Activated T-cell treated with anti-CD3 and anti-CD28 coated beads, Interleukin-2, amount 50 U/mL, for 72 hours (primary cell): ENCODE measurements at regions not wholly inside any gene's neighbourhood (a gene's known extent, or its start where the extent isn't known, plus 50 kb on each side); places are given as distances from the start of the nearest gene placed in this dataset.

Source experiments
- ATAC-seq, 2 donors: fragments of 150-1000 bp; cut with Tn5 transposase; replicated peaks in 1 of 2; 2 replicates each; pipeline ENCODE4 v1.10.0; 2021; ENCODE audit warnings: moderate library complexity in 2 of 2, mild to moderate bottlenecking in 1 of 2
- DNase-seq, 2 donors: peaks; one replicate each; pipeline ENCODE4 v3.0.0; 2021 to 2022; ENCODE audit warnings: mixed read lengths in 1 of 2
- H3K27ac Mint-ChIP-seq: one replicate; pipeline ENCODE4 v1.8.0; 2022; ENCODE audit warnings: mild to moderate bottlenecking, moderate library complexity, mixed read lengths
- H3K27me3 Mint-ChIP-seq: one replicate; pipeline ENCODE4 v1.8.0; 2022; ENCODE audit warnings: low read depth, mixed read lengths
- H3K36me3 Mint-ChIP-seq, 2 donors: one replicate each; pipeline ENCODE4 v1.8.0; 2022; ENCODE audit warnings: mixed read lengths in 2 of 2, mild to moderate bottlenecking in 1 of 2; ENCODE audit not compliant: insufficient read depth in 2 of 2
- H3K4me1 Mint-ChIP-seq: one replicate; pipeline ENCODE4 v1.8.0; 2022; ENCODE audit warnings: low read depth, mixed read lengths
- H3K4me3 Mint-ChIP-seq, 2 donors: one replicate each; pipeline ENCODE4 v1.8.0; 2022; ENCODE audit warnings: mild to moderate bottlenecking in 2 of 2, mixed read lengths in 2 of 2, moderate library complexity in 2 of 2
- H3K9me3 Mint-ChIP-seq, 2 donors: one replicate each; pipeline ENCODE4 v1.8.0; 2022; ENCODE audit warnings: mixed read lengths in 2 of 2

DNA sequence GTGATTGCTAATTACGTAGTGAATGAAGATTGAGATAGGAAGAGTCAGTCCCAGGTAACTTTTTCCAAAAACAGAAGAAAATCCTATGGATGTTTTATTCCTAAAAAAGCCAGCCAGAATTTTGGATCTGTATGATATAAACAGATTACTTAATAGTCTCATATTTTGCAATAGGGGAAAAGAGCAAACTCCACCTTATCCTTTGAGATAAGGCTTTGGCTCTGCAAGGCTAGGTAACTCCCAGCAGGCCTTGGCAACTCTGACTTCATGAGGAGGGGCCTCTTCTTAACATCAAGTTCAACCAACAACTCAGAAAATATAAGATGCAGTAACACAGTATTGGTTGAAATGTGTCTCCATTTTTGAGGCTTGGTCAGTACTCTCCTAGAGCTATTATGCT, 98.7 kb upstream of the SLC4A4 start:
- H3K9me3 Mint-ChIP-seq = no peaks in the 10 kb centered on the region
- H3K4me1 Mint-ChIP-seq = no peaks in the 10 kb centered on the region
- H3K27me3 Mint-ChIP-seq = no peaks in the 10 kb centered on the region
- H3K36me3 Mint-ChIP-seq = no peaks in the 10 kb centered on the region
- ATAC-seq = no peak
- H3K4me3 Mint-ChIP-seq = no peak overlapping the region
- DNase-seq = no peak
- no peak overlapping the region for H3K27ac Mint-ChIP-seq

DNA sequence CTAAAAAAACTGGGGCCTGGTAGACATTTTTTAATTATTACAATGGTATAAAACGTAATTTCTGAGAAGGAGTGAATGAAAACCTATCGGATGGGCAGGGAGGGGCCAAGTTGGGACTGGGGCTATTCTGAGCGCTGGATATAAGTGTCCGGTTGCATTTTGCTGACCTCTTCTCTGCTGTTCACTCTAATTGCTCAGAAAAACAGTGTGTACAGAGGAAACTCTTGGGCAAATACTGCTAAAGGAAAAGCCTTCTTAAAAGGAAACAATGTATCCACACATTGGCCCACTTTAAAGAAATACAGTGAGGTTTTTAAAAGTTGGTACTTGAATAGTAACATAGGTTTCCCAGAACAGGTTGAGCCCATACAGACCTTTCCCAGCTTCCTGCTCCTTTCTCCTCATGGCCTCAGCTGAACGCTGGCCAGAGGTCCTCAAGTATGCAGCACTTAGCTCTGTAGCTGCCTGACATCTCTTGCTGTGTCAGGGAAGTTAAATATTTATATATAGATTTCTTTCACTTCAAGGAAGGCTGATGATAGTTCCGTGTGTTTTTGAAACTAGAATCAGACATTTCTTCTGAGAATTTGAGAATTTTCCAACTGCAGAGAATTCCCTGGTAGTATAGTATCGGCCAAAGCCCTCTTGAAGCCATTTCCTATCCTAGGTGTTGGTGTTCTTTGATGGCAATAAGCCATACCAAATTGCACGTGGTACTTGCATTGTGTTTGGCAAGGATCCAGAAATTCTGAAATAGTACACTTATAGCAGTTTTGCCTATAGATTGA, 97.1 kb upstream of the SLC4A4 start:
- Mint-ChIP-seq H3K27me3 (no peaks in the 10 kb centered on the region), H3K4me1 (no peaks in the 10 kb centered on the region)
- no peak for DNase-seq

GRCh38 chr4:71243091-71243833, 95.6 kb upstream of the SLC4A4 start:
- no peak overlapping the region for H3K27ac Mint-ChIP-seq
- no peaks in the 10 kb centered on the region for H3K27me3 Mint-ChIP-seq
- H3K36me3 Mint-ChIP-seq = no peaks in the 10 kb centered on the region
- H3K9me3 Mint-ChIP-seq = no peaks in the 10 kb centered on the region
- ATAC-seq = no peak
- DNase-seq = no peak
- no peak overlapping the region for H3K4me3 Mint-ChIP-seq
- H3K4me1 Mint-ChIP-seq = no peaks in the 10 kb centered on the region

More for the DNA sequence above, 97.1 kb upstream of the SLC4A4 start:
- no peak overlapping the region for H3K27ac Mint-ChIP-seq
- H3K4me3 Mint-ChIP-seq = no peak overlapping the region
- no peak for ATAC-seq
- H3K9me3 Mint-ChIP-seq = no peaks in the 10 kb centered on the region
- no peaks in the 10 kb centered on the region for H3K36me3 Mint-ChIP-seq

- ATAC-seq (no peak), DNase-seq (no peak)
- no peak overlapping the region for H3K27ac Mint-ChIP-seq
- H3K9me3 Mint-ChIP-seq = no peaks in the 10 kb centered on the region
- no peaks in the 10 kb centered on the region for H3K4me1 Mint-ChIP-seq
- no peaks in the 10 kb centered on the region for H3K36me3 Mint-ChIP-seq
- no peaks in the 10 kb centered on the region for H3K27me3 Mint-ChIP-seq
- no peak overlapping the region for H3K4me3 Mint-ChIP-seq
Measured at GRCh38 chr4:71247706-71248105, 91.1 kb upstream of the SLC4A4 start.

- no peak overlapping the region for H3K4me3 Mint-ChIP-seq
- no peaks in the 10 kb centered on the region for H3K27me3 Mint-ChIP-seq
- DNase-seq = no peak
- no peak overlapping the region for H3K27ac Mint-ChIP-seq
- H3K9me3 Mint-ChIP-seq = no peaks in the 10 kb centered on the region
- no peaks in the 10 kb centered on the region for H3K36me3 Mint-ChIP-seq
- no peaks in the 10 kb centered on the region for H3K4me1 Mint-ChIP-seq
- ATAC-seq = no peak
Measured at GRCh38 chr4:71251261-71251660, 87.6 kb upstream of the SLC4A4 start.

DNA sequence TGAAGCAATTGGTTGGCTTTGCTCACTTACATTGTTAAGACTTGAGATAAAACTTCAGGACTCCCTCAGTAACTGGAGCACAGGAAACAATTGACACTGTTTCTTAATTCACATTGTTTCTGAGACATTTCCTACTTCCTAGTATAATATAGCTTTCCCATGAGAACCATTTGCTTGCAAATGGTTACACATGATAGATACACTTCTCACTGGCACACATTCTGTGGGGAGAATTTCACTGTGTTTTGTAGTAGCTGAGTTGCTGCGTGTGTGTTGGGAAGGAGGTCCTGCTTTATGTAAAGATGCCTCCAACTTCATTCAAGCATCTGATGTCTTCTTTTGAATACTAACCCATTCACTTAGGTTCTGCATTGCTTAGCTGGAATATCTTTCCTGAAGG, 85.3 kb upstream of the SLC4A4 start:
- Mint-ChIP-seq H3K4me1 (no peaks in the 10 kb centered on the region), H3K9me3 (no peaks in the 10 kb centered on the region), H3K27me3 (no peaks in the 10 kb centered on the region), H3K4me3 (no peak overlapping the region), H3K36me3 (no peaks in the 10 kb centered on the region), H3K27ac (no peak overlapping the region)
- DNase-seq (no peak), ATAC-seq (no peak)

DNA sequence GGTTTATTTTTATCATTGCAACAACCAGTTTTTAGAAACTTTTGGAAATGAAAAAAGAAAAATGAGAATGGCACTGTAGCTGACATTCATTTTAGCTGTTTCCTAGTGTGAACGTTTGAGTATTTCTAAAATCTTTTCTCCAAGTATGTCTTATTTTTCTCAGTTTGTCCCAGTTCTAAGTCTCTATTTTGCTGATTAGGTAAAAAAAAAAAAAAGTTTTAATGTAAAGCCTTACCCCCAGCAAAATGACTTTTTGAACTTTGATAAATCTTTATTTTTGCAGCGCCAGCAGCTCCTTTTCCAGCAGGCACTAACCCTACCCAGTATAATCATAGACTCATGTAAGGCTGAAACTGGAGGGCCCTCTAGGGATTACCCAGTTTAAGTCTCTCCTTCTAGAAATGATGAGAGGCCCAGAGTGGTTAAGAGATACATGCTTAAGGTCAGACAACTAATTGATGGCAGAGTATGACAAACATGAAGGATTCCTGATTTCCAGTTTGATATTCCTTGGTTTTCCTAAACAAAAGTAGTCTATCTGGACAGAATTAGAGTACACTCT, 84.3 kb upstream of the SLC4A4 start:
- H3K27me3 Mint-ChIP-seq = no peaks in the 10 kb centered on the region
- DNase-seq (no peak), ATAC-seq (no peak)
- H3K36me3 Mint-ChIP-seq = no peaks in the 10 kb centered on the region
- H3K9me3 Mint-ChIP-seq = no peaks in the 10 kb centered on the region
- no peak overlapping the region for H3K4me3 Mint-ChIP-seq
- no peak overlapping the region for H3K27ac Mint-ChIP-seq
- H3K4me1 Mint-ChIP-seq = no peaks in the 10 kb centered on the region

DNA sequence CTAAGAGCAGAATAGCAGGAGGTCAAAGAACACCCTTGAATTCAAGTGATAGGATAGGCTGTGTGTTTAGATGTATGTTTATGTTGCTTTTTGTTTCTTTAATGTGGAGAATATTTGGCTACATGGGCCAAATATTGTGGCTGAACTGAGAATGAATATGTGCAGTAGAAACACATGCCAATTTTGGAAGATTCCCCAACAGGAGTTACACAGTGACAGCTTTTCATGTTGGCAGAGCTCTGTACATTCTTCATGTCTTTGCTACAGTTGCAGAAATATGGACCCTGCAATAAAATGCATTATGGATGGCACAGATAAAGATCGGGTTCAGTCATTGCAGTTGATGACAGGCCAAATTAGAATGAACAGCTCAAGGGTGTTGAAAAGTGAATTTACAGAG, 82.8 kb upstream of the SLC4A4 start:
- Mint-ChIP-seq H3K27me3 (no peaks in the 10 kb centered on the region), H3K9me3 (no peaks in the 10 kb centered on the region)

DNA sequence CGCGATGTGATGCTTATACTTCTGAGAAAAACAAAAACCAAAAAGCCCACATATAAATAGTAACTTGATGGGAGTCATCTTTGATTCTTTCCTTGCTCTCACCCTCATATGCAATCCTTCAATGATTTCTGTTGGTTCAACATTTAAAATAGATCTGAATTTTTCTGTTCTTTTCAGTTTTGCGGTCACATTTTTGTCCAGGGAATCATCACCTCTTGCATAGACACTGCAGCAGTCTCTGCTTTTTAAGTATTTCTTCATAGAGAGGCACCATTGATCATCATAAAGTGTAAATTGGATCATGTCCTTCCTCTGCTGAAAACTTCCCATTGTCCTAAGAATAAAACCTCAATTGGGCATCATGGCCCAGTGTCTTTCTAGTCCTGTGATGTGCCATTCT, 81.1 kb upstream of the SLC4A4 start:
- Mint-ChIP-seq H3K4me1 (peaks cover 10% of the 10 kb centered on the region), H3K4me3 (no peak overlapping the region), H3K27me3 (no peaks in the 10 kb centered on the region), H3K9me3 (no peaks in the 10 kb centered on the region), H3K27ac (no peak overlapping the region), H3K36me3 (no peaks in the 10 kb centered on the region)
- DNase-seq (no peak), ATAC-seq (no peak)

More for the DNA sequence above, 82.8 kb upstream of the SLC4A4 start:
- H3K4me1 Mint-ChIP-seq = no peaks in the 10 kb centered on the region
- no peak for ATAC-seq
- no peaks in the 10 kb centered on the region for H3K36me3 Mint-ChIP-seq
- no peak overlapping the region for H3K27ac Mint-ChIP-seq
- no peak overlapping the region for H3K4me3 Mint-ChIP-seq
- DNase-seq = no peak

DNA sequence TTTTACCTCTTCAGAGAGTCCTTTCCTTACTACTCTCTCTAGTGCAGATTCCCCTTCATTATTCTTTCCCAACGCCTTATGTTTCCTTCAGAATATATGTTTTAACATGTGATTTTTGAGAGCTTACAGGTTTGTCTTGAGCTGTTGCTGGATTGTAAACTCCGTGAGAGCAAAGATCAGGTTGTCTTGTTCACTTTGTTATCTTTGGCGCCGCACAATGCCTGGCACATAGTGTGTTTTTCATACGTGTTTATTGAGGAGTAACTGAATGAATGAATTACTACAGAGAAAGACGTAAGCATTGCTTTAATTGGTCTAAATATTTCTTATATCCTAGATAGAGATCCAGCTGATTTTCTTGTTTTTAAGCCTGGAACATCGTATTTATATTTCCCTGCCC, 80.5 kb upstream of the SLC4A4 start:
- H3K27me3 Mint-ChIP-seq = no peaks in the 10 kb centered on the region
- DNase-seq = no peak
- peaks cover 10% of the 10 kb centered on the region for H3K4me1 Mint-ChIP-seq
- ATAC-seq = no peak
- H3K9me3 Mint-ChIP-seq = no peaks in the 10 kb centered on the region
- H3K36me3 Mint-ChIP-seq = no peaks in the 10 kb centered on the region
- H3K27ac Mint-ChIP-seq = no peak overlapping the region
- no peak overlapping the region for H3K4me3 Mint-ChIP-seq

DNA sequence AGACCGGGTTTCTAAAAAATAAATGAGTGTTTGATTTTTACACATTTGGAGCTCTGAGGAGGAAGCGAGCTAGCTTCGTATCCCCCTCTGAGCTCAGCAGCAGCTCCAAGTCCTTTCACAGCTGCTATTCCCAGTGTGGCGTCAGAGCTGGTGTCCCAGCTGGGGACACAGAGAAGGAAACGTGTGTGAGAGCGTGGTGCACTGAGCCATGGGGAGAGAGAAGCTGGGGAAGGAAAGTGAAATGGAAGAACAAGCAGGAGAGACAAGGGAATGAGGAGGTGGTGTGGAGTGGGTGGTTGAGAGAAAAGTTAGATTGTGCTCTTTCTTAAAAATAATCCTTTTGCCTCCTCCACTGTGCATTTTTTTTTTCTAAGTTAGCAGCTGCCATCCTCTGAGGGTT, 79.5 kb upstream of the SLC4A4 start:
- H3K27ac Mint-ChIP-seq = no peak overlapping the region

GRCh38 chr4:71259911-71260331, 78.9 kb upstream of the SLC4A4 start:
- H3K27me3 Mint-ChIP-seq = no peaks in the 10 kb centered on the region
- H3K27ac Mint-ChIP-seq = no peak overlapping the region
- DNase-seq = no peak
- no peak overlapping the region for H3K4me3 Mint-ChIP-seq
- ATAC-seq = no peak
- H3K9me3 Mint-ChIP-seq = no peaks in the 10 kb centered on the region
- H3K4me1 Mint-ChIP-seq = peaks cover 10% of the 10 kb centered on the region
- no peaks in the 10 kb centered on the region for H3K36me3 Mint-ChIP-seq

More for the DNA sequence above, 79.5 kb upstream of the SLC4A4 start:
- Mint-ChIP-seq H3K4me3 (no peak overlapping the region), H3K36me3 (no peaks in the 10 kb centered on the region), H3K27me3 (no peaks in the 10 kb centered on the region), H3K4me1 (peaks cover 10% of the 10 kb centered on the region), H3K9me3 (no peaks in the 10 kb centered on the region)
- ATAC-seq (no peak), DNase-seq (no peak)

- peaks cover 10% of the 10 kb centered on the region for H3K4me1 Mint-ChIP-seq
Measured at GRCh38 chr4:71260544-71260943, 78.3 kb upstream of the SLC4A4 start.

More at GRCh38 chr4:71260544-71260943, 78.3 kb upstream of the SLC4A4 start:
- Mint-ChIP-seq H3K4me3 (no peak overlapping the region), H3K27me3 (no peaks in the 10 kb centered on the region), H3K27ac (no peak overlapping the region), H3K36me3 (no peaks in the 10 kb centered on the region), H3K9me3 (no peaks in the 10 kb centered on the region)
- DNase-seq (no peak), ATAC-seq (no peak)
